Gastrocnemius medialis (tissue), 4 donors: ENCODE measurements at regions not wholly inside any gene's neighbourhood (a gene's known extent, or its start where the extent isn't known, plus 50 kb on each side); places are given as distances from the start of the nearest gene placed in this dataset.

Experiments
- CTCF ChIP-seq, 5 experiments: fragments of 450-650 bp in 3 of 5; fragments of 200-600 bp in 2 of 5; sonication (generic) in 2 of 5; IDR thresholded peaks in 4 of 5; conservative IDR thresholded peaks in 1 of 5; 1 replicate in 4 of 5; 2 replicates in 1 of 5; pipeline ENCODE4 v1.5.1; 2016 to 2019; ENCODE audit warnings: antibody characterized with exemption in 5 of 5, mild to moderate bottlenecking in 3 of 5, moderate library complexity in 3 of 5
- POLR2A ChIP-seq, 2 donors: fragments of 450-650 bp; IDR thresholded peaks; one replicate each; pipeline ENCODE4 v1.6.1; 2017; ENCODE audit warnings: antibody characterized with exemption in 2 of 2, mild to moderate bottlenecking in 2 of 2, moderate library complexity in 2 of 2

DNA sequence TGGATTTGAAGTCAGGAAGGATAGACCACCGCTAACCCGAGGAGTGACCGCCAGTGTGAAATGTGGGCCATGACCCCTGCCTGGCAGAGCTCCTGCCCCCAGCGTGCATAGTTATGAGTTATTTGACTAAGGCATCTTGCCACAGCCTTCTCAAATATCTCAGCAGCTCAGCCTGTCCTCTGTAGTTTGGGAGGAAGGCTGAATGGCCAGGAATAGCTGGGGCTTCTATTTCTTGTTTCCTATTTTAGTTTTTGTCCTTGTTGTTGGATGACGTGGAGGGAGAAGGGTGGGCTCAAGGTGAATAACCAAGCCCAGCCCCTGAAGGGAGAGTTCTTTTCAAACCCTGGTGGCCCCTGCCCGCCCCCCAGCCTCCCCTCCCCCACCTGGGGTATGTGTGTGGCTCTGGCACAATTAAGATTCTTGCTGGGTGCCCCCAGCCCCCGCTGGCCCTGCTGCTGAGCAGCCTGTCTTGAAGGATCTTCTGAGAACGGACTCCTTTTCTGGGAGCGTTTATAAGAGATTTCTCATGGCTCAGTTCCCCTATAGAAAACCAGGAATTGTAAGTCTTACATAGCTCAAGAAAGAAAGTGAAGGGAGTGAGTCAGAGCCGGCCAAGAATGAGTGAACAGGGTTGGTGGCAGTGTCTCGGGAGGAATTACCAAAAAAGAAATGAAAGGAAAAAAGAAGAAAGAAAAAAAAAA lies 157.4 kb downstream of the GLI2 start:
- TF ChIP-seq POLR2A (IDR thresholded peaks at IDR 0.05) = peak in 1 of 2 donors; percentile 26
- no peak for TF ChIP-seq CTCF (IDR thresholded peaks at IDR 0.05 in 4 of 5, conservative IDR thresholded peaks at IDR 0.05 in 1 of 5)
